OCI-LY7 (cell line): ENCODE measurements at regions not wholly inside any gene's neighbourhood (a gene's known extent, or its start where the extent isn't known, plus 50 kb on each side); places are given as distances from the start of the nearest gene placed in this dataset.

Source experiments
- BruUV-seq: library from RNA; stranded (reverse); fragments of 400-500 nt; replicated peaks from 2 replicates; lab custom pipeline; 2021; lab: Mats Ljungman, UMichigan
- CTCF ChIA-PET: fragments of 300-600 bp; sonication (Branson Sonifier 250); formaldehyde crosslinking; loops from one replicate; lab custom pipeline; 2022; ENCODE audit warnings: antibody characterized with exemption; ENCODE audit not compliant: unreplicated experiment; lab: Charles Lee
- POLR2A ChIA-PET: fragments of 300-600 bp; sonication (Branson Sonifier 250); formaldehyde crosslinking; loops from one replicate; lab custom pipeline; 2022; ENCODE audit warnings: antibody characterized with exemption; lab: Charles Lee
- DNase-seq: peaks from one replicate; pipeline ENCODE4 v3.0.0-alpha.2; 2015; ENCODE audit warnings: low spot score
- H2AFZ ChIP-seq: fragments of 200-600 bp; sonication (generic), shearing (Covaris generic); 2 replicates; pipeline ENCODE4 v1.6.1; 2014; ENCODE audit warnings: mild to moderate bottlenecking, antibody characterized with exemption, low read length, moderate library complexity
- H3K27ac ChIP-seq: fragments of 200-600 bp; sonication (generic); 2 replicates; pipeline ENCODE4 v1.5.1; 2014; ENCODE audit warnings: mixed run types, low read depth, mild to moderate bottlenecking, moderate library complexity, low read length, inconsistent platforms; ENCODE audit not compliant: poor library complexity, severe bottlenecking
- H3K36me3 ChIP-seq: fragments of 200-600 bp; sonication (generic); 2 replicates; pipeline ENCODE4 v1.6.1; 2014; ENCODE audit warnings: mild to moderate bottlenecking, antibody characterized with exemption, low read length, moderate library complexity, mixed read lengths; ENCODE audit not compliant: insufficient read depth
- H3K4me1 ChIP-seq: fragments of 200-600 bp; sonication (generic); 2 replicates; pipeline ENCODE4 v1.5.1; 2014; ENCODE audit warnings: mild to moderate bottlenecking, low read length; ENCODE audit not compliant: insufficient read depth, poor library complexity, severe bottlenecking
- H3K4me2 ChIP-seq: fragments of 200-600 bp; sonication (generic); 2 replicates; pipeline ENCODE4 v1.6.1; 2014; ENCODE audit warnings: mild to moderate bottlenecking, low read length
- H3K4me3 ChIP-seq: fragments of 200-600 bp; sonication (generic); 2 replicates; pipeline ENCODE4 v1.5.1; 2014; ENCODE audit warnings: mild to moderate bottlenecking, low read depth, low read length; ENCODE audit not compliant: poor library complexity, severe bottlenecking
- H3K79me2 ChIP-seq: fragments of 200-600 bp; sonication (generic); 2 replicates; pipeline ENCODE4 v1.6.1; 2016; ENCODE audit warnings: low read depth, mild to moderate bottlenecking, low read length, moderate library complexity, mixed read lengths; ENCODE audit not compliant: insufficient read depth
- H3K9me2 ChIP-seq: fragments of 200-600 bp; sonication (generic); 2 replicates; pipeline ENCODE4 v1.6.1; 2016; ENCODE audit warnings: mild to moderate bottlenecking, low read length, mixed read lengths; ENCODE audit not compliant: insufficient read depth
- H3K9me3 ChIP-seq: fragments of 200-600 bp; sonication (generic); 2 replicates; pipeline ENCODE4 v1.6.1; 2014; ENCODE audit warnings: mild to moderate bottlenecking, mixed run types, low read length, mixed read lengths
- H4K20me1 ChIP-seq: fragments of 200-600 bp; sonication (generic); 2 replicates; pipeline ENCODE4 v1.6.1; 2014; ENCODE audit warnings: mild to moderate bottlenecking, antibody characterized with exemption, low read length, moderate library complexity, mixed read lengths; ENCODE audit not compliant: insufficient read depth
- EZH2phosphoT487 ChIP-seq: fragments of 200-600 bp; sonication (generic); IDR thresholded peaks from 2 replicates; pipeline ENCODE4 v1.6.1; 2018; ENCODE audit warnings: low read depth, borderline replicate concordance, mild to moderate bottlenecking, mixed run types, antibody characterized with exemption, low read length, moderate library complexity, mixed read lengths
- intact Hi-C: fragments of 100-400 bp; cut with micrococcal nuclease; formaldehyde crosslinking; loops from one replicate; pipeline ENCODE4 v1.10.0; 2022; ENCODE audit not compliant: unreplicated experiment
- TF ChIP-seq, protein P1 (sequence below): fragments of 200-600 bp; sonication (generic); conservative IDR thresholded peaks from 2 replicates; pipeline ENCODE4 v1.5.1; 2014; ENCODE audit warnings: mild to moderate bottlenecking, antibody characterized with exemption, low read length, moderate library complexity, mixed read lengths

DNA sequence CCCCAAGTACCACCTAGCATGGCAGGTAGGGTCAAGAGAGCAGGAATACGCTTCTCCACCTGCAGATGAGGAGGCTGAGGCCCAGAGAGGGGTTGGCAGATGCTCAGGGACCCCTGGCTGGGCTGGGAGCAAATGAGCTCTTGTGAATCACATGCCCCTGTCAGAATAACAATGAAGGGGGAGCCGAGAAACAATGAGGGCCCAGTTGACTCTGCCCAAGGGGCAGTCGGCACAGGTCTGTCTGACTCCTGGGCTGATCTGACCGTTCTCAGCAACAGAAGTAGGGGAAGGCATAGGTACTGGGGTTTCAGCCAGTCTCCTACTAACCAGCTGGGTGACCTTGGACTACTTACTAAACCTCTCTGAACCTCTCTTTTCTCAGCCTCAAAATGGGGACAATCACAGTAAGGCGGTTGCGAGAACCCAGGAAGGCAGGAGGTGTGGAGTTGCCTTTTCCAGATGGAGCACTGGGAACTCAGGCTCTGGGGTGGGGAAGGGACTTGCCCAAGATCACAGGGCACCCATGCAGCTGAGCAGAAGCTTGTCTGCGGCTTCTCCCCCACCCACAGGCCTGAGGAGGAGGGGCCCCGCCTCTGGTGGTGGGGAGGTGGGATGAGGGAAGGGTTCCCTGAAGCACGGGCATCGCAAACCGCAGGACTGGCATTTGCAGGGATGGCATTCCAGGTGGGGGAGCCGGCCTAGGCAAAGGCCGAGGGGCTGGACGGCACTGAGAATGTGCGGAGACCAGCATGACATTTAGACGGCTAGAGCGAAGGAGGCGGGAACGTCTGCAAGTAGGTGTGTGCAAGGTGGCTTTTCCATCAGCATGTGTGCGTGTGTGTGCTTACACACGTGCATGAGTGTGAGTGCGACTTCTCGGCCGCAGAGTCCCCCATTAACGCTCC, 163.0 kb downstream of the MN1 start:
- ChIA-PET CTCF (no interaction called here), POLR2A (interaction anchor here (0.7 kb wide), 2 partner anchors 121 to 1909 kb away, joined by 3 read pairs; no protein-coding TSS in a partner anchor)
- Histone ChIP-seq H3K79me2 (no peaks in the 10 kb centered on the region), H3K4me1 (no peaks in the 10 kb centered on the region), H3K4me2 (no peak overlapping the region), H3K9me2 (no peaks in the 10 kb centered on the region), H4K20me1 (no peaks in the 10 kb centered on the region), H3K36me3 (no peaks in the 10 kb centered on the region), H3K4me3 (no peak overlapping the region), H3K27ac (no peak overlapping the region), H3K9me3 (no peaks in the 10 kb centered on the region), H2AFZ (no peak overlapping the region)
- no peak for DNase-seq
- BruUV-seq, result no TSS peak
- TF ChIP-seq, protein P1, sequence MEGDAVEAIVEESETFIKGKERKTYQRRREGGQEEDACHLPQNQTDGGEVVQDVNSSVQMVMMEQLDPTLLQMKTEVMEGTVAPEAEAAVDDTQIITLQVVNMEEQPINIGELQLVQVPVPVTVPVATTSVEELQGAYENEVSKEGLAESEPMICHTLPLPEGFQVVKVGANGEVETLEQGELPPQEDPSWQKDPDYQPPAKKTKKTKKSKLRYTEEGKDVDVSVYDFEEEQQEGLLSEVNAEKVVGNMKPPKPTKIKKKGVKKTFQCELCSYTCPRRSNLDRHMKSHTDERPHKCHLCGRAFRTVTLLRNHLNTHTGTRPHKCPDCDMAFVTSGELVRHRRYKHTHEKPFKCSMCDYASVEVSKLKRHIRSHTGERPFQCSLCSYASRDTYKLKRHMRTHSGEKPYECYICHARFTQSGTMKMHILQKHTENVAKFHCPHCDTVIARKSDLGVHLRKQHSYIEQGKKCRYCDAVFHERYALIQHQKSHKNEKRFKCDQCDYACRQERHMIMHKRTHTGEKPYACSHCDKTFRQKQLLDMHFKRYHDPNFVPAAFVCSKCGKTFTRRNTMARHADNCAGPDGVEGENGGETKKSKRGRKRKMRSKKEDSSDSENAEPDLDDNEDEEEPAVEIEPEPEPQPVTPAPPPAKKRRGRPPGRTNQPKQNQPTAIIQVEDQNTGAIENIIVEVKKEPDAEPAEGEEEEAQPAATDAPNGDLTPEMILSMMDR, result no peak
- no peak for TF ChIP-seq EZH2phosphoT487
- intact Hi-C loops, result no loop called here

- intact Hi-C loops, result no loop called here
- BruUV-seq, result no TSS peak
- ChIA-PET POLR2A (interaction anchor here (0.7 kb wide), 2 partner anchors 120 to 1910 kb away, joined by 3 read pairs; no protein-coding TSS in a partner anchor), CTCF (no interaction called here)
- no peak overlapping the region for H3K4me3 ChIP-seq
- no peak for DNase-seq
- H3K4me1 ChIP-seq, result no peaks in the 10 kb centered on the region
- no peak overlapping the region for H3K27ac ChIP-seq
- TF ChIP-seq EZH2phosphoT487, result no peak
- TF ChIP-seq, protein P1, result no peak
- H2AFZ ChIP-seq, result no peak overlapping the region
- H3K9me3 ChIP-seq, result no peaks in the 10 kb centered on the region
- H3K4me2 ChIP-seq, result no peak overlapping the region
- no peaks in the 10 kb centered on the region for H4K20me1 ChIP-seq
- no peaks in the 10 kb centered on the region for H3K79me2 ChIP-seq
- no peaks in the 10 kb centered on the region for H3K36me3 ChIP-seq
- H3K9me2 ChIP-seq, result no peaks in the 10 kb centered on the region
These were observed 162.1 kb downstream of the MN1 start for GRCh38 chr22:27639248-27640086.
